ENCODE measurements at regions not wholly inside any gene's neighbourhood (a gene's known extent, or its start where the extent isn't known, plus 50 kb on each side); places are given as distances from the start of the nearest gene placed in this dataset.

- intact Hi-C loops (cut with micrococcal nuclease; ENCODE audit: unreplicated experiment) = no loop called here
- no peaks in the 10 kb centered on the region for H3K36me3 ChIP-seq (ENCODE audit: control insufficient read depth, insufficient read depth, low read length)
- TF ChIP-seq CTCF (IDR thresholded peaks at IDR 0.05; ENCODE audit: insufficient read depth in 1 of 2, low read depth in 1 of 2, low read length in 1 of 2, severe bottlenecking in 1 of 2, unreplicated experiment in 1 of 2) = no peak
- no peaks in the 10 kb centered on the region for H3K4me1 ChIP-seq
- no peak overlapping the region for H3K27ac Mint-ChIP-seq (ENCODE audit: unreplicated experiment)
- ChIA-PET CTCF (no interaction called here), POLR2A (no interaction called here)
- H3K9me3 ChIP-seq = no peaks in the 10 kb centered on the region
- no peak for DNase-seq
- H3K27me3 ChIP-seq (replicated peaks; ENCODE audit: control insufficient read depth, insufficient read depth, low read length) = no peaks in the 10 kb centered on the region
- H3K4me3 ChIP-seq (ENCODE audit: low read depth, low read length) = no peak overlapping the region
- H3K36me3 Mint-ChIP-seq (ENCODE audit: insufficient read depth, unreplicated experiment) = no peaks in the 10 kb centered on the region
- H3K4me1 Mint-ChIP-seq (ENCODE audit: low read depth, unreplicated experiment) = no peaks in the 10 kb centered on the region
- peaks cover 9% of the 10 kb centered on the region for H3K9me3 Mint-ChIP-seq (ENCODE audit: unreplicated experiment)
- no peaks in the 10 kb centered on the region for H3K27me3 Mint-ChIP-seq (ENCODE audit: insufficient read depth, unreplicated experiment)
- H3K4me3 Mint-ChIP-seq (ENCODE audit: unreplicated experiment) = no peak overlapping the region
- no TSS peak for BruUV-seq (replicated peaks)
Measured at GRCh38 chr6:91539456-91539855, 952.6 kb upstream of the MAP3K7 start.

GRCh38 chr6:91538622-91539021, 951.8 kb upstream of the MAP3K7 start:
- Mint-ChIP-seq H3K27ac (ENCODE audit: unreplicated experiment) (no peak overlapping the region), H3K4me3 (ENCODE audit: unreplicated experiment) (no peak overlapping the region), H3K27me3 (ENCODE audit: insufficient read depth, unreplicated experiment) (no peaks in the 10 kb centered on the region), H3K36me3 (ENCODE audit: insufficient read depth, unreplicated experiment) (no peaks in the 10 kb centered on the region), H3K4me1 (ENCODE audit: low read depth, unreplicated experiment) (no peaks in the 10 kb centered on the region), H3K9me3 (ENCODE audit: unreplicated experiment) (peaks cover 9% of the 10 kb centered on the region)
- intact Hi-C loops (cut with micrococcal nuclease; ENCODE audit: unreplicated experiment) = no loop called here
- Histone ChIP-seq H3K4me3 (ENCODE audit: low read depth, low read length) (no peak overlapping the region), H3K36me3 (ENCODE audit: control insufficient read depth, insufficient read depth, low read length) (no peaks in the 10 kb centered on the region), H3K4me1 (no peaks in the 10 kb centered on the region), H3K27me3 (replicated peaks; ENCODE audit: control insufficient read depth, insufficient read depth, low read length) (no peaks in the 10 kb centered on the region), H3K9me3 (no peaks in the 10 kb centered on the region)
- ChIA-PET POLR2A (no interaction called here), CTCF (no interaction called here)
- no peak for TF ChIP-seq CTCF (IDR thresholded peaks at IDR 0.05; ENCODE audit: insufficient read depth in 1 of 2, low read depth in 1 of 2, low read length in 1 of 2, severe bottlenecking in 1 of 2, unreplicated experiment in 1 of 2)
- no peak for DNase-seq
- BruUV-seq (replicated peaks) = no TSS peak

- Mint-ChIP-seq H3K4me3 (ENCODE audit: unreplicated experiment) (no peak overlapping the region), H3K36me3 (ENCODE audit: insufficient read depth, unreplicated experiment) (no peaks in the 10 kb centered on the region), H3K27ac (ENCODE audit: unreplicated experiment) (no peak overlapping the region), H3K9me3 (ENCODE audit: unreplicated experiment) (peaks cover 9% of the 10 kb centered on the region), H3K4me1 (ENCODE audit: low read depth, unreplicated experiment) (no peaks in the 10 kb centered on the region), H3K27me3 (ENCODE audit: insufficient read depth, unreplicated experiment) (no peaks in the 10 kb centered on the region)
- ChIA-PET POLR2A (no interaction called here), CTCF (no interaction called here)
- TF ChIP-seq CTCF (IDR thresholded peaks at IDR 0.05; ENCODE audit: insufficient read depth in 1 of 2, low read depth in 1 of 2, low read length in 1 of 2, severe bottlenecking in 1 of 2, unreplicated experiment in 1 of 2) = no peak
- no peak overlapping the region for H3K4me3 ChIP-seq (ENCODE audit: low read depth, low read length)
- H3K9me3 ChIP-seq = no peaks in the 10 kb centered on the region
- H3K4me1 ChIP-seq = no peaks in the 10 kb centered on the region
- intact Hi-C loops (cut with micrococcal nuclease; ENCODE audit: unreplicated experiment) = no loop called here
- H3K27me3 ChIP-seq (replicated peaks; ENCODE audit: control insufficient read depth, insufficient read depth, low read length) = no peaks in the 10 kb centered on the region
- no TSS peak for BruUV-seq (replicated peaks)
- H3K36me3 ChIP-seq (ENCODE audit: control insufficient read depth, insufficient read depth, low read length) = no peaks in the 10 kb centered on the region
- no peak for DNase-seq
Measured at GRCh38 chr6:91534614-91535013, 947.7 kb upstream of the MAP3K7 start.

All from Caco-2 (cell line).